GM12873 (cell line): ENCODE measurements at regions not wholly inside any gene's neighbourhood (a gene's known extent, or its start where the extent isn't known, plus 50 kb on each side); places are given as distances from the start of the nearest gene placed in this dataset.

Experiments
- TF ChIP-seq, protein P1 (sequence below): IDR thresholded peaks from 2 replicates; pipeline ENCODE4 v1.5.1; 2012; ENCODE audit warnings: low read depth, mild to moderate bottlenecking, moderate library complexity, low read length, control low read depth; ENCODE audit not compliant: insufficient read depth; ENCODE audit errors: missing control alignments

DNA sequence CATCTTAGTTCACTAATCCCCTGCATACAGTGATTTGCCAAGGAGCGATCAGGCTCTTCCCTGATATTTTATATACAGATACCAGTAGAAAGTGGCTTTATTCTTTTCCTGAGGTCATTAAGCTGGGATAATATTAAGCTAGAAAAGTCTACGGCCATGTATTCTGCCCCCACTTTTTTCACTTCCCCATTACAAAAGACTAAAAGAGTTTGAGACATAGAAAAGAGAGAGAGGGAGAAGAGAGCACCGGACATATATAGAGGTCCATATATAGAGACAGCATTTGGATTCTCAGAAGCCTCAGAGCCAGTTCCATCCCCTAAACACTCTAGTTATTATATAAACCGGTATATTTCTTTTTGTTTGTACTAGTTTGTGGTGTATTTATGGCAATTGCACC lies 166.5 kb upstream of the ANKFN1 start:
- TF ChIP-seq, protein P1, sequence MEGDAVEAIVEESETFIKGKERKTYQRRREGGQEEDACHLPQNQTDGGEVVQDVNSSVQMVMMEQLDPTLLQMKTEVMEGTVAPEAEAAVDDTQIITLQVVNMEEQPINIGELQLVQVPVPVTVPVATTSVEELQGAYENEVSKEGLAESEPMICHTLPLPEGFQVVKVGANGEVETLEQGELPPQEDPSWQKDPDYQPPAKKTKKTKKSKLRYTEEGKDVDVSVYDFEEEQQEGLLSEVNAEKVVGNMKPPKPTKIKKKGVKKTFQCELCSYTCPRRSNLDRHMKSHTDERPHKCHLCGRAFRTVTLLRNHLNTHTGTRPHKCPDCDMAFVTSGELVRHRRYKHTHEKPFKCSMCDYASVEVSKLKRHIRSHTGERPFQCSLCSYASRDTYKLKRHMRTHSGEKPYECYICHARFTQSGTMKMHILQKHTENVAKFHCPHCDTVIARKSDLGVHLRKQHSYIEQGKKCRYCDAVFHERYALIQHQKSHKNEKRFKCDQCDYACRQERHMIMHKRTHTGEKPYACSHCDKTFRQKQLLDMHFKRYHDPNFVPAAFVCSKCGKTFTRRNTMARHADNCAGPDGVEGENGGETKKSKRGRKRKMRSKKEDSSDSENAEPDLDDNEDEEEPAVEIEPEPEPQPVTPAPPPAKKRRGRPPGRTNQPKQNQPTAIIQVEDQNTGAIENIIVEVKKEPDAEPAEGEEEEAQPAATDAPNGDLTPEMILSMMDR, result no peak

DNA sequence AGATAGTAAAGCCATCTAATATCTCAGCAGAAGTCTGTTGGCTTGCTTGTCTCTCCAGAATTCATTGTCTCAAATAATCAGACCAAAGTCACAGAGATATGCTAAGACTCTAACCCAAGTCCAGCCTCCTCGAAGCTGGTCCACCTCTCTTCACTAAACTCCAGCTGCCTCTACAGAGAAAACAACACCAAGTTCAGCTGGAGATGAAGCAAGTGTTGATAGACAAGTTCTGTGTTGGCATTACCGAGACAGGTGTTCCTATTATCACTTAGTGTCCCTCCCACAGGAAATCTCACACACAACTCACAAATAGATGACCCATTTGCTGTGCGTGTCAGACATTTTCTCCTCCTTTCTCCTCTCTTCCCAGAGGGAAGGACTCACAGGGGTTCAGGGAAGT lies 164.4 kb upstream of the ANKFN1 start:
- TF ChIP-seq, protein P1, result no peak

DNA sequence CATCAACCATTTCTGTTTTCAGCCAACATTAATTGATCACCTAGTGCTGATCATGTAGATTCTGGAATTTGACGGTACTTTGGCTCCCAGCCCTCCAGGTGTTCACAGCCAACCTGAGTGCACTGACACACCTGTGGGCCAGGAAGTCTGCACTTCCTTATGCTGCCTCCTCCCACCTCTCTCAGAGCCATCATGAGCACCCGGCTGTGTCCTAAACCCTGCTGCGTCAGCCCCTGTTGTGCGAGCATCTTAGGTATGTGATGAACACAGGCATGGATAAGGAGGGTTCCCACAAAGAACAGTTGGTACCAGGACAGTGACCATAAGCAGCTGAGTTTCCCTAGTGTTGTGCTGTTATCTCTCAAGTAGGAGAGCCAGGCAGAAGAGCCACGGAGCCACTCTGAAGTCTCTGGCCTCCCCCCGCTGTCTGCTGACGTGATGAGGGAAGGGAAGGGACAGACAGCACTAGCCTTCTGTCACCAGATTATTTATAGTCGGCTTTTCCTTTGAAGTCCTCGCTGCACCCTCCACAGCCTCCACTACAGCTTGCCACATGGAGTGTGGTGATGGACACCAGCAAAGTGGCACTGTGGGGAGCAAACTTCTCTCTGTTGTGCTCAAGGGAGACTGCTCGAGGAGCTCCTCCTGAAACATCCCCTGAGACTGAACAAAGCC lies 162.8 kb upstream of the ANKFN1 start:
- TF ChIP-seq, protein P1, result no peak

DNA sequence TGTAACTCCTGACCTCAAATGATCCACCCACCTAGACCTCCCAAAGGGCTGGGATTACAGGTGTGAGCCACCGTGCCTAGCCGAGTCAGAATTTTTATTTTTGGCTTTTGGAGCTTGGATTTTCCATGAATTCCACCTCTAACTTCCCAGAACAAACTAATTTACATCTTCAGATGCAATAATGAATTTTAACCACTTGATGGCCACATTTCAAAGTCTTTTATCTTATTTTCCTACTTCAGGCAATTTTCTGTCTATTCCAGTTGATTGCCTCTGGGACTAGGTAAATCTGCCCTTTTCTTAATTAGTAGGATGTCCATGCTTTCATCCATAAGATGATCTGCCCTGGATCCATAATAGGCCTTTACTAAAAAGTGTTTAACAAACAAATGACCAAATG lies 156.4 kb upstream of the ANKFN1 start:
- TF ChIP-seq, protein P1, result no peak

DNA sequence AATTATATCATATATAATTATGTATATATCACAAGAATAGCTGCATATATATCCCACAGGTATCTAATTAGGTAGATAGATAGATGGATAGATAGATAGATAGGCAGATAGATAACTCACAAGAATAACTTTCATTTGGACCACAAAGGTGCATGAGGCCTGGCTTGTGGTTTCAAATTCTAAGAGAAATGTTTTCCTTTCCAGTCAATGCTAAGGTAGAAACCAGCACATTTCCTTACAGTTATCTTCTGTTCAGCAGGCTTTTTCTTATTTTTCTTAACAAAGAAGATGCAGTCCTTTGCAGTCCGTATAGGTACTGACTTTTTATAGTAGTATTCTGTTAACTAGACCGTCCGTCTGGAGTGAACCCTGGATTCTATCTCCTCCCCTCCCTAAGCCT lies 152.9 kb upstream of the ANKFN1 start:
- TF ChIP-seq, protein P1, result no peak

DNA sequence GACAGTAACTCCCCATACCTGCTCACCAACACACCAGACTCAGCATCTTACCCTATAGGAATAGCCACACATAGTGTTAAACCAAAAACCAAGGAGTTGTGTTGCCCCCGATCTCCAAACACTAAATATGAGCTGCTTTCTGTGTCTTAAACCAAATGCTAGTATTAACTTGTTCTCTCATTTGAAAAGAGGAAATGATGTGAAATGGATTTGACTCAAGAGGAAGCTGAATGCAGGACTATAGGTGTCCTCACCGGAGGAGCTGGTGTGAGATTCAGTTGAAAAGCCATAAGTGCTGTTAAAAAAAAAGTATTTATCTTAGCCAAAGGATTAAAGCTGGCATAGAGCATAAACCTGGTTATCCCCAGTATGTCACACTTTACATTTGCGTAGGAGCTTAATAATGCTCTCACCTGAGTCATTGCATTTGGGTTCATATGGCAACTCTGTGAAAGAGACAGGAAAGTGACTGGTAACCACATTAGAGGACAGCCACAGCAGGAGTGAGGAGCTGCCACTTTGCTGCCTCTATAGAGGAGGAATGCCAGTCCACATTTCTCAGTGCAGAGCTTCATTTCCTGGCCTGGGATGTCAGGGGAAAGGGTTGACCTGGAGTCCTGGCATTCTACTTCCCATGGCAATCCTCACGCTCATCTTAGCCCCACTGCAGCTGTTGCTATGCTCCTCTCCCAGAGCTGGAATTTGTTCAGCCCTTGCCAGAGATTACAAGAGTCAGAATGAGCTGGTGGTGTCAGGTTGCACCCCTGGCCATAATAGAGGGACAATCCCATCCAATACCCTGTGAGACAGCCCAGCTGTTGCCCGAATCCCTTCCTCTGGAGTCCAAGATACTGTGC lies 143.3 kb upstream of the ANKFN1 start:
- TF ChIP-seq, protein P1, result no peak

DNA sequence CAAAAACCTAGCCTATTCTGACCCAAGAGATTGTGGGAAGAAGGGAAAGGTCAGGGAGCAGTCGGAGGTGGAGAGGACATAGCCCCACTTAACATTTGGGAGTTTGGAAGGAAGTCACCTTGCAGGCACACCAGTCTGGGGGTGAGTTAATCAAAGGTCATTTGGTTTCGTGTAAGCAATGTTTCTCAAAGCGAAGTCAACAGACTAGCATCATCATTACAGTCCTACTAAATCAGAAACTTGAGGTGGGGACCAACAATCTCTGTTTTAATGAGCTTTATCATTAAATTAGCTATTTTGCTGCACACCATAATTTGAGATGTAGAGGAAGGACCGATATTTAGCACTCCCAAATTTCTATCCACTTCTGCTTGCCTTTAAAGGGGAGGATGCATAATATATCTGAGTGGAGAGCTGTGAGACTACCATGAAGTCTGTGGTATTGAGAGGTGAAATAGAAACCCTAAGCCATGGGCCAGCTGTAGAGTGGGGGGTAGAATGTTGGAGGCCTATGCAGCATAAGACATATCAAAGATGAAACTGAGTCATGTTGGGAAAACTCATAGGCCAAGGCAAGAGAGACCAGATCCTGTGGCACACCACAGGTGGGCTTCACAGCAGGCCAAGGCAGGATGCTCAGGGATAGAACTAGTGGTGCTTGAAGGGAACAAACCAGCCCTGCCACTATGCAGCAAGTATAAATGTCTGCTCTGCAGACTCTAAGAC lies 141.7 kb upstream of the ANKFN1 start:
- TF ChIP-seq, protein P1, result no peak
